GM21423 (cell line): ENCODE measurements at regions not wholly inside any gene's neighbourhood (a gene's known extent, or its start where the extent isn't known, plus 50 kb on each side); places are given as distances from the start of the nearest gene placed in this dataset.

ENCODE experiments used
- ATAC-seq: cut with Tn5 transposase; IDR thresholded peaks from one replicate; pipeline ENCODE4 v1.9.1; 2021; ENCODE audit warnings: mild to moderate bottlenecking, moderate library complexity; ENCODE audit not compliant: unreplicated experiment

DNA sequence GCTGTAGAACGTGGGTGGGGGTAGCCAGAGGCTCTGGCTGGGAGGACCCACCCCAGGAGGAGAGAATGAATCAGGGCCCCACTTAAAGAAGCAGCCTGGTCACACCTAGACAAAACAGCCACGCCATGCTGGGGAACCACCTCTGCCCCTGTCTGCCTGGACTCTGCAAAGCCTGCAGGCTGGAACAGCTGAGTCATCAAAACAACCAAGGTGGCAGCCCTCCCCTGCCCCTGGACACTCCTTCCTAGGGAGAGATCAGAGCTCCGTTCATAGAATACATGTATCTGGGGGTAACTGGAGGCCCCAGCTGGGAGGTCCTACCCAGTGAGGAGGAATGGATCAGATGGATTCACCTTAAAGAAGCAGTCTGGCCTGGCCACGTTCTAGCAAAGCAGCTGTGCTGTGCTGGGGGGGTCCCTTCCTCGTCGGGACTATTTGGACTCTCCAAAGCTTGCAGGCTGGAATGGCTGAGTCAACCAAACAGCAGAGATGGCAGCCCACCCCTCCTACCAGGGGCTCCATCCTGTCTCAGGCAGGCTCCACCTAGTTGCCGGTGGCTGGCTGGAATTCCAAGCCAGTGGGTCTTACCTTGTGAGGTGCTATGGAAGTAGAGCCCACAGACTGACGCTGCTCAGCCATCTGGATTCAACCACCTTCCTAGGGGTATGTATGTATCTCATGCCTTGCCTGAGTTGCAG is 50.5 kb upstream of the NT5C1B start:
- ATAC-seq, result no peak
